ENCODE measurements at regions not wholly inside any gene's neighbourhood (a gene's known extent, or its start where the extent isn't known, plus 50 kb on each side); places are given as distances from the start of the nearest gene placed in this dataset.

GRCh38 chr10:47077386-47077785 is 166.2 kb downstream of the PTPN20 start:
- TF ChIP-seq, protein P1, sequence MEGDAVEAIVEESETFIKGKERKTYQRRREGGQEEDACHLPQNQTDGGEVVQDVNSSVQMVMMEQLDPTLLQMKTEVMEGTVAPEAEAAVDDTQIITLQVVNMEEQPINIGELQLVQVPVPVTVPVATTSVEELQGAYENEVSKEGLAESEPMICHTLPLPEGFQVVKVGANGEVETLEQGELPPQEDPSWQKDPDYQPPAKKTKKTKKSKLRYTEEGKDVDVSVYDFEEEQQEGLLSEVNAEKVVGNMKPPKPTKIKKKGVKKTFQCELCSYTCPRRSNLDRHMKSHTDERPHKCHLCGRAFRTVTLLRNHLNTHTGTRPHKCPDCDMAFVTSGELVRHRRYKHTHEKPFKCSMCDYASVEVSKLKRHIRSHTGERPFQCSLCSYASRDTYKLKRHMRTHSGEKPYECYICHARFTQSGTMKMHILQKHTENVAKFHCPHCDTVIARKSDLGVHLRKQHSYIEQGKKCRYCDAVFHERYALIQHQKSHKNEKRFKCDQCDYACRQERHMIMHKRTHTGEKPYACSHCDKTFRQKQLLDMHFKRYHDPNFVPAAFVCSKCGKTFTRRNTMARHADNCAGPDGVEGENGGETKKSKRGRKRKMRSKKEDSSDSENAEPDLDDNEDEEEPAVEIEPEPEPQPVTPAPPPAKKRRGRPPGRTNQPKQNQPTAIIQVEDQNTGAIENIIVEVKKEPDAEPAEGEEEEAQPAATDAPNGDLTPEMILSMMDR (IDR thresholded peaks at IDR 0.05; ENCODE audit: poor library complexity, severe bottlenecking) = no peak
- TF ChIP-seq SMC3 (conservative IDR thresholded peaks at IDR 0.05; ENCODE audit: poor library complexity) (no peak), EZH2 (IDR thresholded peaks at IDR 0.05; ENCODE audit: borderline replicate concordance, insufficient read depth, low read length, poor library complexity, severe bottlenecking) (no peak), EP300 (conservative IDR thresholded peaks at IDR 0.05; ENCODE audit: poor library complexity, severe bottlenecking) (no peak), POLR2AphosphoS5 (IDR thresholded peaks at IDR 0.05) (no peak), TAF1 (IDR thresholded peaks at IDR 0.05; ENCODE audit: low read depth) (no peak), RAD21 (conservative IDR thresholded peaks at IDR 0.05) (no peak), MXI1 (conservative IDR thresholded peaks at IDR 0.05; ENCODE audit: poor library complexity, severe bottlenecking) (no peak)
- TF ChIP-seq, protein P2, sequence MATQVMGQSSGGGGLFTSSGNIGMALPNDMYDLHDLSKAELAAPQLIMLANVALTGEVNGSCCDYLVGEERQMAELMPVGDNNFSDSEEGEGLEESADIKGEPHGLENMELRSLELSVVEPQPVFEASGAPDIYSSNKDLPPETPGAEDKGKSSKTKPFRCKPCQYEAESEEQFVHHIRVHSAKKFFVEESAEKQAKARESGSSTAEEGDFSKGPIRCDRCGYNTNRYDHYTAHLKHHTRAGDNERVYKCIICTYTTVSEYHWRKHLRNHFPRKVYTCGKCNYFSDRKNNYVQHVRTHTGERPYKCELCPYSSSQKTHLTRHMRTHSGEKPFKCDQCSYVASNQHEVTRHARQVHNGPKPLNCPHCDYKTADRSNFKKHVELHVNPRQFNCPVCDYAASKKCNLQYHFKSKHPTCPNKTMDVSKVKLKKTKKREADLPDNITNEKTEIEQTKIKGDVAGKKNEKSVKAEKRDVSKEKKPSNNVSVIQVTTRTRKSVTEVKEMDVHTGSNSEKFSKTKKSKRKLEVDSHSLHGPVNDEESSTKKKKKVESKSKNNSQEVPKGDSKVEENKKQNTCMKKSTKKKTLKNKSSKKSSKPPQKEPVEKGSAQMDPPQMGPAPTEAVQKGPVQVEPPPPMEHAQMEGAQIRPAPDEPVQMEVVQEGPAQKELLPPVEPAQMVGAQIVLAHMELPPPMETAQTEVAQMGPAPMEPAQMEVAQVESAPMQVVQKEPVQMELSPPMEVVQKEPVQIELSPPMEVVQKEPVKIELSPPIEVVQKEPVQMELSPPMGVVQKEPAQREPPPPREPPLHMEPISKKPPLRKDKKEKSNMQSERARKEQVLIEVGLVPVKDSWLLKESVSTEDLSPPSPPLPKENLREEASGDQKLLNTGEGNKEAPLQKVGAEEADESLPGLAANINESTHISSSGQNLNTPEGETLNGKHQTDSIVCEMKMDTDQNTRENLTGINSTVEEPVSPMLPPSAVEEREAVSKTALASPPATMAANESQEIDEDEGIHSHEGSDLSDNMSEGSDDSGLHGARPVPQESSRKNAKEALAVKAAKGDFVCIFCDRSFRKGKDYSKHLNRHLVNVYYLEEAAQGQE (IDR thresholded peaks at IDR 0.05; ENCODE audit: borderline replicate concordance) = no peak

All from neural cell (in vitro differentiated cells).